B cell (primary cell): ENCODE measurements at regions not wholly inside any gene's neighbourhood (a gene's known extent, or its start where the extent isn't known, plus 50 kb on each side); places are given as distances from the start of the nearest gene placed in this dataset.
"Not testable (repeated sequence)": the region's sequence is repeated elsewhere in the genome, so short reads cannot be mapped to it uniquely, and the experiment has no call there.

Experiments
- ATAC-seq: fragments of 200-7000 bp; cut with Tn5 transposase; one replicate; pipeline ENCODE4 v1.10.0; 2021; ENCODE audit warnings: low read depth, mild to moderate bottlenecking, moderate number of reproducible peaks, moderate library complexity
- CTCF ChIA-PET: fragments of 350-600 bp; sonication (Branson Sonifier 250); formaldehyde crosslinking; loops from one replicate; lab custom pipeline; 2021; ENCODE audit warnings: antibody characterized with exemption, inconsistent platforms; lab: Charles Lee
- POLR2A ChIA-PET: fragments of 350-600 bp; sonication (Branson Sonifier 250); formaldehyde crosslinking; loops from one replicate; lab custom pipeline; 2021; ENCODE audit warnings: antibody characterized with exemption; lab: Charles Lee
- DNase-seq: peaks from one replicate; pipeline ENCODE4 v3.0.0; 2013
- H2AFZ ChIP-seq: 2 replicates; pipeline ENCODE4 v1.6.1; 2012; ENCODE audit warnings: mild to moderate bottlenecking, low read depth, low read length; ENCODE audit not compliant: insufficient read depth, poor library complexity, severe bottlenecking
- H3K27ac ChIP-seq, 2 donors: 1 replicate in 1 of 2; 2 replicates in 1 of 2; pipeline ENCODE4 v1.5.1; 2012 to 2013; ENCODE audit warnings: low read length in 2 of 2, mild to moderate bottlenecking in 2 of 2, moderate library complexity in 1 of 2
- H3K27me3 ChIP-seq, 4 experiments: fragments of 200-600 bp in 1 of 4; sonication (generic) in 1 of 4; replicated peaks in 1 of 4; 1 replicate in 2 of 4; 2 replicates in 2 of 4; pipeline versions ENCODE4 v1.6.1 to v1.7.0; 2013 to 2016; ENCODE audit warnings: low read length in 3 of 4, mild to moderate bottlenecking in 2 of 4, mixed read lengths in 1 of 4, moderate library complexity in 1 of 4; ENCODE audit not compliant: insufficient read depth in 4 of 4, control insufficient read depth in 3 of 4; ENCODE audit errors: control extremely low read depth in 1 of 4
- H3K36me3 ChIP-seq, 2 experiments: replicated peaks in 1 of 2; 1 replicate in 1 of 2; 2 replicates in 1 of 2; pipeline versions ENCODE4 v1.6.1 to v1.7.1; 2013; ENCODE audit warnings: low read length in 1 of 2; ENCODE audit not compliant: insufficient read depth in 2 of 2, control insufficient read depth in 1 of 2; ENCODE audit errors: control extremely low read depth in 1 of 2, extremely low read depth in 1 of 2
- H3K4me1 ChIP-seq, 2 donors: fragments of 200-600 bp in 1 of 2; sonication (generic) in 1 of 2; 1 replicate in 1 of 2; 2 replicates in 1 of 2; pipeline versions ENCODE4 v1.5.1 to v1.6.1; 2013 to 2017; ENCODE audit warnings: low read length in 2 of 2; ENCODE audit not compliant: control insufficient read depth in 2 of 2, insufficient read depth in 2 of 2
- H3K4me2 ChIP-seq: replicated peaks from 2 replicates; pipeline ENCODE3; 2012; ENCODE audit warnings: mild to moderate bottlenecking, low read depth, low read length; ENCODE audit not compliant: poor library complexity, severe bottlenecking
- H3K4me3 ChIP-seq, 5 experiments: fragments of 200-600 bp in 1 of 5; sonication (generic) in 1 of 5; 1 replicate in 3 of 5; 2 replicates in 2 of 5; pipeline versions ENCODE4 v1.5.1 to v1.7.0; 2011 to 2016; ENCODE audit warnings: low read length in 4 of 5, mild to moderate bottlenecking in 4 of 5, low read depth in 2 of 5, control low read depth in 1 of 5, moderate library complexity in 1 of 5; ENCODE audit not compliant: insufficient read depth in 1 of 5; ENCODE audit errors: control extremely low read depth in 1 of 5, extremely low read depth in 1 of 5
- H3K79me2 ChIP-seq: fragments of 200-600 bp; sonication (generic); one replicate; pipeline ENCODE4 v1.6.0; 2016; ENCODE audit warnings: low read length; ENCODE audit not compliant: control insufficient read depth, insufficient read depth
- H3K9ac ChIP-seq: fragments of 200-600 bp; sonication (generic); 2 replicates; pipeline ENCODE4 v1.6.1; 2017; ENCODE audit warnings: mild to moderate bottlenecking, low read length, moderate library complexity
- H3K9me3 ChIP-seq, 3 donors: one replicate each; pipeline versions ENCODE4 v1.6.1 to v1.7.1; 2013; ENCODE audit warnings: low read length in 2 of 3; ENCODE audit not compliant: control insufficient read depth in 2 of 3, insufficient read depth in 1 of 3; ENCODE audit errors: control extremely low read depth in 1 of 3
- H4K20me1 ChIP-seq: 2 replicates; pipeline ENCODE4 v1.6.0; 2012; ENCODE audit warnings: mild to moderate bottlenecking, low read length; ENCODE audit not compliant: insufficient read depth, control insufficient read depth, poor library complexity, severe bottlenecking
- H3K27ac Mint-ChIP-seq: one replicate; pipeline ENCODE4 v1.8.0; 2021; ENCODE audit warnings: mixed read lengths
- H3K27me3 Mint-ChIP-seq: one replicate; pipeline ENCODE4 v1.8.0; 2021; ENCODE audit warnings: mixed read lengths
- H3K4me1 Mint-ChIP-seq: one replicate; pipeline ENCODE4 v1.8.0; 2021; ENCODE audit warnings: mixed read lengths
- H3K4me3 Mint-ChIP-seq: one replicate; pipeline ENCODE4 v1.8.0; 2021; ENCODE audit warnings: mixed read lengths
- H3K9me3 Mint-ChIP-seq: one replicate; pipeline ENCODE4 v1.8.0; 2022; ENCODE audit warnings: mixed read lengths; ENCODE audit not compliant: insufficient read depth
- CTCF ChIP-seq: fragments of 200-600 bp; IDR thresholded peaks from one replicate; pipeline ENCODE4 v1.8.0; 2022; ENCODE audit warnings: antibody characterized with exemption, mild to moderate bottlenecking
- EZH2 ChIP-seq: IDR thresholded peaks from 2 replicates; pipeline ENCODE4 v1.6.1; 2012; ENCODE audit warnings: borderline replicate concordance, low read depth, mild to moderate bottlenecking, moderate library complexity, low read length; ENCODE audit not compliant: insufficient read depth, poor library complexity, severe bottlenecking
- WGBS: methylation state at CpG from one replicate; pipeline ENCODE4 v1.1.5; 2013; ENCODE audit warnings: missing lambda C conversion rate; ENCODE audit not compliant: insufficient coverage; 5-methylcytosine and 5-hydroxymethylcytosine counted together
- intact Hi-C: fragments of 100-400 bp; cut with micrococcal nuclease; formaldehyde crosslinking; loops from one replicate; pipeline ENCODE4 v1.10.0; 2022

GRCh38 chr4:177809791-177810190 is 367.6 kb upstream of the AGA start:
- Histone ChIP-seq H3K4me2 (no peak overlapping the region), H3K4me1 (no peaks in the 10 kb centered on the region), H3K9me3 (peaks cover 0 to 3% (median 0%) of the 10 kb centered on the region in 3 donors), H3K27ac (no peak overlapping the region), H3K36me3 (no peaks in the 10 kb centered on the region), H3K27me3 (no peaks in the 10 kb centered on the region), H3K79me2 (no peaks in the 10 kb centered on the region), H4K20me1 (no peaks in the 10 kb centered on the region), H3K4me3 (no peak overlapping the region), H3K9ac (no peak overlapping the region), H2AFZ (no peak overlapping the region)
- 100% methylated on average over 1 of the region's 3 CpGs for WGBS
- ATAC-seq (no peak), DNase-seq (no peak)
- Mint-ChIP-seq H3K27ac (no peak overlapping the region), H3K4me3 (no peak overlapping the region), H3K9me3 (no peaks in the 10 kb centered on the region), H3K4me1 (no peaks in the 10 kb centered on the region), H3K27me3 (no peaks in the 10 kb centered on the region)
- TF ChIP-seq CTCF, result no peak
- no peak for TF ChIP-seq EZH2
- CTCF ChIA-PET, result no interaction called here
- POLR2A ChIA-PET, result no interaction called here
- intact Hi-C loops, result no loop called here

DNA sequence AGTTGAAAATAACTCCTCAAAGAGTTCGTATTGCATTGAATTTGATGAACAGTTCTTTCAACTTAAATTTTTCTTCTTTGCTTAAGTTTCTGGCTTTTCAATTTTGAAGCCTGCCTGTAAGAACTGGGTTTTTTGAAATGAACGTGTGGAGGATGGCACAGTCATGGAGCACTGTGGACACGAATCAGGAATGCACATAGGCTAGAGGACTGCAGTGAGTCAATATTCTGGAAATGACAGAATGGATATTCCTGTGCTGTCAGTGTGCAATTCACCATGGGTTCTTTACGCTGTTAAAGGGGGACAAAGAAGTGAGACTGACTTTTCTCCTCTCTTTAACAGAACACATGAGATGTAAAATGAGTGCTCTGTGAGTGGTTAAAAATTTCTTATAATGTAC is 368.0 kb upstream of the AGA start:
- Histone ChIP-seq H3K27me3 (no peaks in the 10 kb centered on the region), H3K79me2 (no peaks in the 10 kb centered on the region), H3K4me3 (no peak overlapping the region), H3K9ac (no peak overlapping the region), H3K9me3 (peaks cover 0 to 3% (median 0%) of the 10 kb centered on the region in 3 donors), H3K4me2 (no peak overlapping the region), H3K27ac (no peak overlapping the region), H2AFZ (no peak overlapping the region), H3K36me3 (no peaks in the 10 kb centered on the region), H4K20me1 (no peaks in the 10 kb centered on the region), H3K4me1 (no peaks in the 10 kb centered on the region)
- no peak for ATAC-seq
- H3K4me3 Mint-ChIP-seq, result no peak overlapping the region
- H3K27ac Mint-ChIP-seq, result no peak overlapping the region
- intact Hi-C loops, result no loop called here
- DNase-seq, result no peak
- H3K9me3 Mint-ChIP-seq, result no peaks in the 10 kb centered on the region
- 66% methylated on average over 2 of the region's 4 CpGs for WGBS
- TF ChIP-seq EZH2, result no peak
- no peak for TF ChIP-seq CTCF
- no peaks in the 10 kb centered on the region for H3K27me3 Mint-ChIP-seq
- CTCF ChIA-PET, result no interaction called here
- H3K4me1 Mint-ChIP-seq, result no peaks in the 10 kb centered on the region
- POLR2A ChIA-PET, result no interaction called here

- H3K79me2 ChIP-seq, H3K4me3 ChIP-seq, H3K27ac Mint-ChIP-seq, H3K4me3 Mint-ChIP-seq, POLR2A ChIA-PET, H3K27me3 Mint-ChIP-seq, H3K9ac ChIP-seq, intact Hi-C loops, H3K9me3 ChIP-seq, H2AFZ ChIP-seq, H3K9me3 Mint-ChIP-seq, H3K4me2 ChIP-seq, H4K20me1 ChIP-seq, H3K27ac ChIP-seq, ATAC-seq, H3K36me3 ChIP-seq, CTCF ChIA-PET, DNase-seq, H3K27me3 ChIP-seq, H3K4me1 ChIP-seq, H3K4me1 Mint-ChIP-seq: not testable (repeated sequence)
- WGBS, result 100% methylated on average over 1 of the region's 4 CpGs
Measured at GRCh38 chr4:177818392-177818791, 376.2 kb upstream of the AGA start.
